NCI-H1105 treated with DMSO at 0.1 percent for 48 hours (cell line): ENCODE measurements at regions not wholly inside any gene's neighbourhood (a gene's known extent, or its start where the extent isn't known, plus 50 kb on each side); places are given as distances from the start of the nearest gene placed in this dataset.

Experiments used
- DNase-seq: peaks from one replicate; lab custom pipeline; 2025; lab: John Stamatoyannopoulos, UW

GRCh38 chr6:120632975-120633374 lies 701.3 kb downstream of the TBC1D32 start:
- DNase-seq = no peak

DNA sequence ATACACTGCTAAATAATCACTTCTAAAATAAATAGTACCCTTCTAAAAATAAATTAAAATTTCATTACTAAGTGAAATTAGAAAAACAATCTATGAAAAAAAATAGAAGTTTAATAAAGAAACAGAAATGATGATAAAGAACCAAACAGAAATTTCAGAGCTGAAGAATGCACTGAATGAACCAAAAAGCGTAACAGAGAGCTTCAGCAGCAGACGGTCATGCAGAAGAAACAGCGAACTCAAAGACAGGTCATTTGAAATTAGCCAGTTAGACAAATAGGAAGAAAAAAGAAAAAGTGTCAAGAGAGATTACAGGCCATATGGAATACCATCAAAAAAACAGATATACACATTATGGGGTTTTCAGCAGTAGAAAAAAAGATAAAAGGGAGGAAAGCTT lies 706.7 kb downstream of the TBC1D32 start:
- no peak for DNase-seq

GRCh38 chr6:120622127-120622631 lies 712.1 kb downstream of the TBC1D32 start:
- DNase-seq = no peak

DNA sequence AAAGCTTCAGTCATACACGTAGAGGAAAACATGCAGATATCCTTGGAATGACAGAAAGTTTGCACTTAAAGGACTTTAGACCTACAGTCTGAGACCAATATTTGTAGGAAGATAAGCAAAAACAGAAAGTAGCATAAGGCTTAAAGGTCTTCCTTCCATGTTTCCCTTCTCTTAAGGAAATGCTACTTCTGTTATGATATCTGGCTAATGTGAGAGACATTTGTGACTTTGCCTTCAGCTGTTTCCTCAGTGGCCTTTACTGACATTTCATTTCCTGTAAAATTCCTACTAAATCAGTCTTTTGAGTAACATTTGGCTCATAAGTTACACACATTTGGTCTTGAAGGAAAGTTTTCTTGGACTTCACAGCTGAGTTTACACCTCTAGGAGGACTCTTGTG lies 713.4 kb downstream of the TBC1D32 start:
- no peak for DNase-seq

DNA sequence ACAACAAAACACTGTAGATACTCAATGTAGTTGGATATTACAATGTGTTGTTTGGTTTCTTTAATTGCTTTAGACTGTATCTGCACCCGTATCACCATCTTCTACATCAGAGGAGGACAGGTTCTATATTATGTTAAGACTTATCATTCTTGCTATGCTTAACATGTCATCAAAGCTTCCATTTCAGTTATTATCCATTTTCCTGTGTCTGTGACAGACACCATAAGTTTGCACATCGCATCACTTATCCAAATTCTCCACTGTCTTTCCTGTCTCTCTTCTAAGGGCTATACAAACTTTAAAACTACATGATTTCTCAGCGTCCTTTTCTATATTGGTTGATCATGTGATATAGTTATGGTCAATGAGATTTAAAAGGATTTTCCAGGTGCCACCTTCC lies 719.0 kb downstream of the TBC1D32 start:
- DNase-seq = no peak

GRCh38 chr6:120614723-120615122 lies 719.6 kb downstream of the TBC1D32 start:
- no peak for DNase-seq

- DNase-seq = no peak
Measured at GRCh38 chr6:120608826-120609225, 725.5 kb downstream of the TBC1D32 start.

DNA sequence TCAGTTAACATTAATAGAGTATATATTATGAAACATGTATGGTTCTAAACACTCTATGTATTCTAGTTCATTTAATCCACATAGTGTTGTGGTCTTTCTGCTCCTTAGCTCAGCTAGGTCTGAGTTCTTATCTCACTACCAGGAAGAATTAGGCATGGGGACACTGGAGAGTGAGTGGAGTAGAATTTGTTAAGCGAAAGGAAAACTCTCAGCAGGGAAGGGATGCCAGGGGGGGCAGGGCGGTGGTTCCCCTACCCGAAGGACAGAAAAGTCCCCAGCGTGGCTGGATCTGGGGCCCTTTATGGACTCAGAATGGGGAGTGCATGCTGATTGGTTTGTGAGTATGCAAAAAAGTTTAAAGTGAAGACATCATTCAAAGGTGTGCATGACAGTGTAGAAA lies 727.5 kb downstream of the TBC1D32 start:
- DNase-seq = no peak

- DNase-seq = no peak
Measured at GRCh38 chr6:120604510-120604909, 729.8 kb downstream of the TBC1D32 start.

- no peak for DNase-seq
Measured at GRCh38 chr6:120590611-120591010, 743.7 kb downstream of the TBC1D32 start.

DNA sequence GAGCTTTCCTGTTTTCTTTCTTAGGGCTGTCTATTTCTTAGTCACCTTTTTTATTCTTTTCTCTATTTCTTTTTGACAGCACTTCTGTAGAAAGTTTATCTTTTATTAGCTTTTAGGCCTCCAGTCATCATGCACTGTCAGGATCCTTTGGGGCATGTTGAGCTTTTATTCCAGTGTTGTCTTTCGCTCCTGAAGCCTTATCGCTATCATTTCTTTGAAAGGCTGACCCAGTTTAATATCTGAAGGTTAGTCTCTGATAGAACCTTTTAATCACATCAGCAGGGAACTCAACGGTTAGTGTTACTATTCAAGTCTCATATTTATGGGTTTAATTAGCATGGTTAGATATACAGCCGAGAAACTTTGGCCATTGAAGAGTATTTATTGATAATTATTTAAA lies 745.9 kb downstream of the TBC1D32 start:
- DNase-seq = no peak

DNA sequence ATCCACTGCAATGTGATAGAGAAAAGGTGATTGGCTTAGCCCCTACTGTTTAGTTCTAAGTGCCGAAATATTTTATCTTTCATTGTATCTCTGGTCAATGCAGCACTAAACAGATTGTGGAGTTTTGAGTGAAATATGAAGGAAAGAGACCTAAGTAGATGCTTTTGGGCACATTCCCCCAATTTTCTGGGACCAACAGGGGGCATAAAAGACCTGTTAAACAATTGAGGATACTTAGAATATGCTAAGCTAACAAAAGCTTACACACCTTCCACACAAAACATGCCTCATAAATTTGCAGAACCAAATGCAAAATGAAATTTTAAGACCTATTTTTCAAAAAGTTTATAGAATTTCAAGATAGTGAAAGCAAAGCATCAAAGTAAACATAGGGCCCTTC lies 746.9 kb downstream of the TBC1D32 start:
- DNase-seq = no peak

DNA sequence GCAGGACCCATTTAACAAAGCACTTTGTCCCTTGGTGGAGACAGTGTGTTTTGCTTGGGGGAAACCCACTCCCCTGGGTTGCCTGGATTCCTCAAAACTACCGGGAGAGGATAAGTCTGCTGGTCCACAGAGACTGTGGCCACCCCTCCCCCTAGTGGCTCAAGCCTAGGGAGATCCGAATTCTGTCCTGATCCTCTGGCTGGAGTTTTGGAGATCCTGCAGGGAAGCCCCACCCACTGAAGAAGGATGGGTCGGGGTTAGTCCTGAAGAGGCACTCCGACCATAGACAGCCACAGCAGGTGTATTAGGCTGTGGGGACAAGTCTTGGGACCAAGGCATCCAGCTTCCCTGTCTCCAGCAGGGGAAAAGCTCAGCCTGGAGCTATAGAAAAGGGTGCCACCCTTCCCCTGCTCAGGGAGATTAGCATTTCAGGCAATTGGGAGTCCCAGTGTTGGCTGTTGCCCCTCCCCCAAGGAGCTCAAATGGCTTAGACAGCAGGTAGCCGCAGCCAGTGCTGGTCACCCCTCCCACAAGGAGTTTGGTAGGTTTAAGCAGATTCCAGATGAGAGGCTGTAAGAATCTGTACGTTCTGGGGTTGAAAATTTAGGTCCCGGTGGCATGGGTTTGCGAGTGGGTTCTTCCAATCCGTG lies 750.0 kb downstream of the TBC1D32 start:
- no peak for DNase-seq

DNA sequence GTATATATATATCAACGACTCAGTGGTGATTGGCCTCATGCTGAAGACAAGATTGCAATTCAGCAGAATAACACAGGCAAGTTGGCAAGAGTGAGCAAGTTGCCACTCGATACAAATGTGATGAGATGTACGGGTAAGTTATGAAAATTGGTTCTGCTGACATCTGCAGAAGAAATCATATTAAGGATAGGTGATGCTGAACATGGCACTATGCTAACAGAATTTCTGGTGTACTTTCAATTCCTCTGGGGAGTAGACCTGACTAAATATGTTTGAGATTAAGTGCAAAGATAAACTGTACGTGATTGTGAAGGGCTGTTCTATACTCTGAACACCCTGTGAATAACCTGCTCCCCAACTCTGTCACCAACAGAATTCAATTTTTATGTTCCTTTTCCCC lies 758.2 kb downstream of the TBC1D32 start:
- no peak for DNase-seq

DNA sequence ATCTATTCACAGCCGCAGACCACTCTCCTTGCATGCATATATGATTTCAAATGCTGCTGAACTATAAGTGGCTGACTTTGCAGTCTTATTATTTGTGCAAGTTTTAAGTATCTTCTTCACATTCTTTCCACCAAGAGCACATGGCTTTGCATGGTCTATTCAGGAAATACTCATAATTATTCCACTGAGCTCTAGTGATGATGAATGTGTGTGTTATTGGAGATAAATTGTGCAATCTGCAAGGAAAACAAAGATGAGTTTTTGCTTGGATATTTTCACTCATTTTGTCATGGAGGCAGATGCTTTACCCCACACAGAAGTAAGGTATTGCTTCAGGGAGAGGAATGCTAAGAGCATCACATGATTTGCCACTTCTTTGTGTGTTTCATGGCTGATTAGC lies 764.6 kb downstream of the TBC1D32 start:
- no peak for DNase-seq

DNA sequence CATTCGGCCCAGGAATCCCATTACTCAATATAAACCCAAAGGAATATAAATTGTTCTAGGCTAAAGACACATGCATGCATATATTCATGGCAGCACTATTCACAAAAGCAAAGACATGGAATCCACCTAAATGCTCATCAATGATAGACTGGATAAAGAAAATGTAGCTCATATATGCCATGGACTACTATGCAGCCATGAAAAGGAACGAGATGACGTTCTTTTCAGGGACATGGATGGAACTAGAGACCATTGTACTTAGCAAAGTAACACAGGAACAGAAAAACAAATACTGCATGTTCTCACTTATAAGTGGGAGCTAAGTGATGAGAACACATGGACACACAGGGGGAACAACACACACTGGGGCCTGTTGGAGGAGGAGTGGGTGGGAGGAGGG lies 769.5 kb downstream of the TBC1D32 start:
- DNase-seq = no peak

- peak; percentile 9 for DNase-seq
Measured at GRCh38 chr6:120558294-120558693, 776.0 kb downstream of the TBC1D32 start.

- DNase-seq = no peak
Measured at GRCh38 chr6:120557554-120557953, 776.7 kb downstream of the TBC1D32 start.

- DNase-seq = peak; percentile 6
Measured at GRCh38 chr6:120556491-120556890, 777.8 kb downstream of the TBC1D32 start.

DNA sequence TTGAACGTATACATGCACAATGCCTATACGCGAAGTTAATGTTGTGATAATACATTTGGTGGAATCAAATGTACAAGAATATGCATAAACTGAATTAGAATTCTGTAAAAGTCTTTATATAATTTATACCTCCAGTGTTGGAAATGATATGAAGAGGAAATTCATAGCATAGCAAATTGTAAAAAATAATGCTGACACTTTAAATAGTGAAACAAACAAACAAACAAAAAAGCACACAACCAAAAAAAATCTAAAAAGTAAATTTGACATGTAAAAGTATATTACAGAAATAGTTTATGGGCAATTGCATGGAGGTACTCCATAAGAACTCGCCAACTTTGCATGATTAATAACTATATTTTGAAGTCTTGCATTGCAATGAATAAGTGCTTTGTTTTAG lies 780.9 kb downstream of the TBC1D32 start:
- no peak for DNase-seq

- no peak for DNase-seq
Measured at GRCh38 chr6:120545353-120545752, 788.9 kb downstream of the TBC1D32 start.

GRCh38 chr6:120534954-120535353 lies 799.3 kb downstream of the TBC1D32 start:
- no peak for DNase-seq

- DNase-seq = no peak
Measured at GRCh38 chr6:120526576-120526975, 807.7 kb downstream of the TBC1D32 start.

DNA sequence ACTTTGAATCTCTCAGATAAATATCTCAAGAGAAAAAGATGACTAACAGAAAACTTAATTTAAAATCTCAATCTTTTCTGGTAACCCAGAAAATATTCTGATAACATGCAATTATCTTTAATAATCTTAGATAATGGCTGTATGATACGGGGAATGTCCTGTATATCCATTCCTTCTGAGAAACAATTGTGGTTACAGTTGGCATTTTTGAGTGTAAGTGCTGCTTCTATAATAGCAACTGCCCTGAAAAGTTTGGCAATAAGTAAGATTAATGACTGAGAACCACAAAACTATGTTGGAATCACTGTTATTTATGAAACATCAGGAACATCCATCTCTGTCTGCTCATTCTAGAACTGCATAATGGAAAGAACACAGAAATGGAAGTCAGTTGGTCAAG lies 819.7 kb downstream of the TBC1D32 start:
- no peak for DNase-seq
